Activated naive CD4-positive, alpha-beta T cell treated with anti-CD3 and anti-CD28 coated beads, Interleukin-2, amount 10 ng/mL, durations not matched to agents 7 days and 5 days (primary cell): ENCODE measurements at regions not wholly inside any gene's neighbourhood (a gene's known extent, or its start where the extent isn't known, plus 50 kb on each side); places are given as distances from the start of the nearest gene placed in this dataset.
"Not testable (repeated sequence)": the region's sequence is repeated elsewhere in the genome, so short reads cannot be mapped to it uniquely, and the experiment has no call there.

ENCODE experiments used
- CTCF ChIA-PET: fragments of 350-600 bp; sonication (Branson Sonifier 250); formaldehyde crosslinking; loops from one replicate; lab custom pipeline; 2021; ENCODE audit warnings: antibody characterized with exemption; lab: Charles Lee
- DNase-seq: peaks from one replicate; pipeline ENCODE4 v3.0.0-alpha.2; 2020
- H3K27ac Mint-ChIP-seq: one replicate; pipeline ENCODE4 v1.8.0; 2021; ENCODE audit warnings: mild to moderate bottlenecking, moderate library complexity, mixed read lengths
- H3K27me3 Mint-ChIP-seq: one replicate; pipeline ENCODE4 v1.8.0; 2021; ENCODE audit warnings: mild to moderate bottlenecking, mixed read lengths
- H3K36me3 Mint-ChIP-seq: one replicate; pipeline ENCODE4 v1.8.0; 2021; ENCODE audit warnings: mixed read lengths
- H3K4me1 Mint-ChIP-seq: one replicate; pipeline ENCODE4 v1.8.0; 2021; ENCODE audit warnings: mixed read lengths
- H3K4me3 Mint-ChIP-seq: one replicate; pipeline ENCODE4 v1.8.0; 2021; ENCODE audit warnings: mild to moderate bottlenecking, moderate library complexity, mixed read lengths
- H3K9me3 Mint-ChIP-seq: one replicate; pipeline ENCODE4 v1.8.0; 2021; ENCODE audit warnings: mixed read lengths

- Mint-ChIP-seq H3K4me1 (peaks cover 6% of the 10 kb centered on the region), H3K27ac (no peak overlapping the region), H3K9me3 (no peaks in the 10 kb centered on the region), H3K4me3 (no peak overlapping the region), H3K36me3 (no peaks in the 10 kb centered on the region), H3K27me3 (peaks cover 19% of the 10 kb centered on the region)
- CTCF ChIA-PET = interaction anchor here (0.6 to 0.9 kb wide), 2 partner anchors 10 to 143 kb away, joined by 3 read pairs; no protein-coding TSS in a partner anchor
- no peak for DNase-seq
Measured at GRCh38 chr2:133975676-133976428, 278.0 kb upstream of the MGAT5 start.

DNA sequence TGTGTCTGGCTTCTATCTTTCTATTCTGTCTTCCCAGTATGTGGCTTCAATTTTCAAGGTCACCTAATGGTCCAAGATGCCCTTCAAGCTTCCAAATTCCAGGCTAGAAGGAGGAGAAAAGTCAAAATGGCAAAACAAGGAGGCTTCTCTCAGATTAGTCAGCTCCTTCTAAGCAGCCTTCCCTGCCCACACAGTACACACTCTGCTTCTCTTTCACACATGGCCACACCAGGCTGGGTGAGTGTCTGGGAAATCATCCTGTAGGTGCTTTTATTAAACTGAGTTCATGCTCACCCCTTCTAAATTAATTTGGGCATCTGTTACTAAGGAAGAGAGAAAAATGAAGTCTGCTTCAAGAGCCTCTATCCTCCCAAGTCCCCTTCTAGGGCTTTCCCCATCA is 277.2 kb upstream of the MGAT5 start:
- Mint-ChIP-seq H3K36me3 (no peaks in the 10 kb centered on the region), H3K4me3 (no peak overlapping the region), H3K4me1 (peaks cover 6% of the 10 kb centered on the region), H3K27ac (no peak overlapping the region), H3K9me3 (no peaks in the 10 kb centered on the region), H3K27me3 (peaks cover 22% of the 10 kb centered on the region)
- CTCF ChIA-PET = interaction anchor here (0.9 kb wide), 1 partner anchor 142 kb away, joined by 3 read pairs; no protein-coding TSS in a partner anchor
- DNase-seq = no peak

- DNase-seq = no peak
- Mint-ChIP-seq H3K4me1 (peaks cover 6% of the 10 kb centered on the region), H3K9me3 (no peaks in the 10 kb centered on the region), H3K27me3 (peaks cover 17% of the 10 kb centered on the region), H3K27ac (no peak overlapping the region), H3K4me3 (no peak overlapping the region), H3K36me3 (no peaks in the 10 kb centered on the region)
- CTCF ChIA-PET = no interaction called here
Measured at GRCh38 chr2:133977405-133977804, 276.5 kb upstream of the MGAT5 start.

DNA sequence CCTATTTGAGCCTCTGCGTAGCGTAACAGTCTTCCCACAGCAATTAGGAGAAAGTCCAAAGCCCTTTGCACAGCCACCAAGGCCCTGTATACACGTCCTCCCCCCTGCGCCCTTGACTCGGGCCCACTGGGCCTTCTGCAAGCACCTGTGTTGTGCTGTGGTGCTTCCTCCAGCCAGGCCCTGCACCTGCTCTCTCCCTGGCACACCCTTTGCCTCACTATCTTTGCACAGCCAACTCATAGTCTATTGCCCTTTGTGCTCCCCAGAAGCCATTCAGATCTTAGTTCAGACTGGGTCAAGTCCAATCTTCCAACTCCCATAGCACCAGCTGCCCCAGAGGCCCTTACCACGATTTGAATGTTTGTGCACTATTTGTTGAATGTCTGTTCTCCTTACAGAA is 271.6 kb upstream of the MGAT5 start:
- Mint-ChIP-seq H3K4me1 (no peaks in the 10 kb centered on the region), H3K9me3 (no peaks in the 10 kb centered on the region), H3K36me3 (no peaks in the 10 kb centered on the region), H3K4me3 (no peak overlapping the region), H3K27ac (no peak overlapping the region), H3K27me3 (peaks cover 12% of the 10 kb centered on the region)
- no peak for DNase-seq
- CTCF ChIA-PET = no interaction called here

DNA sequence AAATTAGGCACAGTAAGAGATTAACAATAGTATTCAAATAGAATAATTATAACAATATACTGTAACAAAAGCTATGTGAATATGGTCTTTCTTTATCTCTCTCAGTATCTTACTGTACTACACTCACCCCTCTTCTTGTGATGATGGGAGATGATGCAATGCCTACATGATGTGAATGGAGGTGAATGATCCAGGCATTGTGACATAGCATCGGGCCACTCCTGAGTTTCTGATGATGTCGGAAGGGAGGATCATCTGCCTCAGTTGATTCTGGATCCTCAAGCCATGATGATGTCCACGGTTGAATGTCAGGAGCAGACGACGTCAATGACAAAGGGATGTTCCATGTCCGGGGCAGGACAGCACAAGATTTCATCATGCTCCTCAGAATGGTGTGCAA is 268.3 kb upstream of the MGAT5 start:
- CTCF ChIA-PET = no interaction called here

GRCh38 chr2:133986081-133986837 is 267.6 kb upstream of the MGAT5 start:
- Mint-ChIP-seq H3K9me3 (no peaks in the 10 kb centered on the region), H3K27ac (no peak overlapping the region), H3K36me3 (no peaks in the 10 kb centered on the region), H3K4me3 (no peak overlapping the region), H3K27me3 (peaks cover 9% of the 10 kb centered on the region), H3K4me1 (no peaks in the 10 kb centered on the region)
- DNase-seq = no peak
- CTCF ChIA-PET = no interaction called here

More for the DNA sequence above, 268.3 kb upstream of the MGAT5 start:
- H3K27me3 Mint-ChIP-seq = peaks cover 12% of the 10 kb centered on the region
- H3K9me3 Mint-ChIP-seq = no peaks in the 10 kb centered on the region
- no peaks in the 10 kb centered on the region for H3K36me3 Mint-ChIP-seq
- no peak overlapping the region for H3K27ac Mint-ChIP-seq
- H3K4me1 Mint-ChIP-seq = no peaks in the 10 kb centered on the region
- DNase-seq = no peak
- no peak overlapping the region for H3K4me3 Mint-ChIP-seq

- no peaks in the 10 kb centered on the region for H3K4me1 Mint-ChIP-seq
- CTCF ChIA-PET = no interaction called here
- H3K9me3 Mint-ChIP-seq = no peaks in the 10 kb centered on the region
- H3K27ac Mint-ChIP-seq = no peak overlapping the region
- H3K36me3 Mint-ChIP-seq = no peaks in the 10 kb centered on the region
- no peak overlapping the region for H3K4me3 Mint-ChIP-seq
- peaks cover 14% of the 10 kb centered on the region for H3K27me3 Mint-ChIP-seq
- no peak for DNase-seq
Measured at GRCh38 chr2:133986881-133987795, 266.7 kb upstream of the MGAT5 start.

GRCh38 chr2:133988316-133988891 is 265.5 kb upstream of the MGAT5 start:
- peaks cover 21% of the 10 kb centered on the region for H3K27me3 Mint-ChIP-seq

DNA sequence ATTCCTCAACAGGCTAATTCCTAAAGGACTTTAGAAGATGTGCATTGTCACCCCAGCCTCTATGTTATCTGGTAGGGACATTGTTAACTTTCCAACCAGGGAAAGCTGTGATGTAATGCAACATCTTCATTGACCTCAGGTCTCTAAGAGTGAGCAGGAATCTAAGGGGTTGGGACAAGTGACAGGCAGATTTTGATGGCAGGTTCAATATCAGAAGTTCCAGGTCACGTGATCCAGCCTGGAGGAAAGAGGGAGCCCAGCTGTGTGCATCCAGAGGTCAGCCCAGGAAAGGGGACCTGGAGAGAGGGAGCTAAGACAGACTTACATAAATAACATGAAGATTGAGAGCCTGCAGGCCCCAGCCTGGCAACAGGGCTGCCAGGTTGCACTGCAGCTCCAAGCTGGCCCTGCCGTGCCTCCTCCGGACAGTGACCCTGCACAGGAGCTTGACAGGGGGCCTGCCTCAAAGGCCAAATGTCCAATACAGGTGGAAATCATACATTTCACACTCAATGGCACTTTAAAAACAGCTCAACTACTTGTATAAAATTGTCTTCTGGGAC is 262.2 kb upstream of the MGAT5 start:
- peaks cover 12% of the 10 kb centered on the region for H3K27me3 Mint-ChIP-seq
- H3K36me3 Mint-ChIP-seq = no peaks in the 10 kb centered on the region
- no peaks in the 10 kb centered on the region for H3K9me3 Mint-ChIP-seq
- no peak overlapping the region for H3K27ac Mint-ChIP-seq
- no peak overlapping the region for H3K4me3 Mint-ChIP-seq
- no peak for DNase-seq
- CTCF ChIA-PET = no interaction called here
- no peaks in the 10 kb centered on the region for H3K4me1 Mint-ChIP-seq

More at GRCh38 chr2:133988316-133988891, 265.5 kb upstream of the MGAT5 start:
- H3K4me1 Mint-ChIP-seq = no peaks in the 10 kb centered on the region
- CTCF ChIA-PET = no interaction called here
- no peaks in the 10 kb centered on the region for H3K36me3 Mint-ChIP-seq
- no peak for DNase-seq
- no peaks in the 10 kb centered on the region for H3K9me3 Mint-ChIP-seq
- H3K27ac Mint-ChIP-seq = no peak overlapping the region
- no peak overlapping the region for H3K4me3 Mint-ChIP-seq

DNA sequence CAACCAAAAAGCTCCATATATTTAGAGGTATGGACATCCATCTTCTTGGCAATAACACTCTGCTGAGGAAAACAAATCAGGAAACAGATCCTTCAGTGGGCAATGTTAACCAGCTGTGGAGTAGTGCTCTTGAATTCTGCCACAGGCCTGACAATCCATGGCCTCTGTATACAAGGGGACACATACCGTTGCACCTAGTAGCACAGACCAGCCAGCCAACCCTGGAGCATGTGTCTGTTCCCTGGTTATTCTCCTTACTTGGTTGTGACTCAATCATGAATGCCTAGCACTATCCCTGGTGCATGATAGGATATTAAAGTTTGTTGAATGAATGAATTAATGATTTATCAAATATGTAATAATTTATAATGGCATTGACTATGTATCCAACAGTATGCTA is 261.4 kb upstream of the MGAT5 start:
- no peak for DNase-seq
- CTCF ChIA-PET = no interaction called here
- Mint-ChIP-seq H3K36me3 (no peaks in the 10 kb centered on the region), H3K27me3 (peaks cover 12% of the 10 kb centered on the region), H3K4me1 (no peaks in the 10 kb centered on the region), H3K9me3 (no peaks in the 10 kb centered on the region), H3K4me3 (no peak overlapping the region), H3K27ac (no peak overlapping the region)

- Mint-ChIP-seq H3K27me3 (peaks cover 12% of the 10 kb centered on the region), H3K36me3 (no peaks in the 10 kb centered on the region), H3K27ac (no peak overlapping the region), H3K4me3 (no peak overlapping the region), H3K4me1 (no peaks in the 10 kb centered on the region), H3K9me3 (no peaks in the 10 kb centered on the region)
- no peak for DNase-seq
- CTCF ChIA-PET = no interaction called here
Measured at GRCh38 chr2:133993160-133993559, 260.7 kb upstream of the MGAT5 start.

GRCh38 chr2:133998726-133999125 is 255.1 kb upstream of the MGAT5 start:
- H3K27ac Mint-ChIP-seq, H3K36me3 Mint-ChIP-seq, H3K4me3 Mint-ChIP-seq, DNase-seq, H3K4me1 Mint-ChIP-seq, CTCF ChIA-PET, H3K9me3 Mint-ChIP-seq: not testable (repeated sequence)
- peaks cover 16% of the 10 kb centered on the region for H3K27me3 Mint-ChIP-seq

GRCh38 chr2:134002391-134002790 is 251.5 kb upstream of the MGAT5 start:
- Mint-ChIP-seq H3K36me3 (no peaks in the 10 kb centered on the region), H3K9me3 (no peaks in the 10 kb centered on the region), H3K27me3 (peaks cover 16% of the 10 kb centered on the region), H3K4me1 (no peaks in the 10 kb centered on the region), H3K27ac (no peak overlapping the region), H3K4me3 (no peak overlapping the region)
- DNase-seq = no peak
- CTCF ChIA-PET = interaction anchor here (1.1 to 1.6 kb wide), 2 partner anchors 116 to 125 kb away, joined by 3 to 6 read pairs; no protein-coding TSS in a partner anchor
